VCaP (cell line): ENCODE measurements at regions not wholly inside any gene's neighbourhood (a gene's known extent, or its start where the extent isn't known, plus 50 kb on each side); places are given as distances from the start of the nearest gene placed in this dataset.

Source experiments
- H3K27ac ChIP-seq: fragments of 450-650 bp; 2 replicates; pipeline ENCODE4 v1.5.1; 2017
- CTCF ChIP-seq: fragments of 450-650 bp; conservative IDR thresholded peaks from 2 replicates; pipeline ENCODE4 v1.5.1; 2017; ENCODE audit warnings: mild to moderate bottlenecking, moderate library complexity

GRCh38 chr1:212208978-212209644 is 76.1 kb upstream of the PPP2R5A start:
- no peak for TF ChIP-seq CTCF
- no peak overlapping the region for H3K27ac ChIP-seq

DNA sequence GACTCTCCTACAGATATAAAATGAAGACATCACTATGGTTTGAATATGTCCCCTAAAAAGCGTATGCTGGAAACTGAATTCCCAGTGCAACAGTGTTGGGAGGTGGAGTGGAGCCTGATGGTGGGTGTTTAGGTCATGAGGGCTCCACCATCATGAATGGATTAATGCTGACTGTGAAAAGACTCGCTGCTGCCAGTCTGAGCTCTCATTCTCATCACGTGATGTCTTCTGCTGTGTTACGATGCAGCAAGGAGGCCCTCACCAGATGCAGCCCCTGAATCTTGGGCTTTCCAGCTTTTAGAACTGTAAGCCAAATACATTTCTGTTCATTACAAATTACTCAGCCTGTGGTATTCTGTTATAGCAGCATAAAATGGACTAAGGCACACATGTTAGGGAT is 73.8 kb upstream of the PPP2R5A start:
- no peak for TF ChIP-seq CTCF
- H3K27ac ChIP-seq = no peak overlapping the region

DNA sequence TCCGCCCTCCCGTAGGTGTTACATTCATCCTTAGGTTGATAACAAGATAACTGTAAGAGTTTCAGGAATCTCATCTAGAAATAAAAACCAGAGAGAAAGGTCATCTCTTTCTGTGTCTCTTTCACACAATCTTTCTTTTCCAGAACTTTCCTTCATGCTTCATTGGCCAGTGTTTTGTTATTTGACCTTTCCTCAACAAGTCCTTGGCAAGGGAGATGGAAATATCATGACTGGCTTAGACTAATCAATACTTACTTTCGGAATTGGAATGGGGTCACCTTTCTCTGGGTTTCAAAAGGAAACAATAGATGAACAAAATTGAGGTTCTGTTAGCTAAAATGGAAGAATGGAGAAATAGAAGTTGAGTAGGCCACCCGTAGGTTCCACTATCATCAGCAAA is 72.9 kb upstream of the PPP2R5A start:
- TF ChIP-seq CTCF = no peak
- no peak overlapping the region for H3K27ac ChIP-seq

- H3K27ac ChIP-seq = no peak overlapping the region
Measured at GRCh38 chr1:212212906-212213305, 72.3 kb upstream of the PPP2R5A start.

DNA sequence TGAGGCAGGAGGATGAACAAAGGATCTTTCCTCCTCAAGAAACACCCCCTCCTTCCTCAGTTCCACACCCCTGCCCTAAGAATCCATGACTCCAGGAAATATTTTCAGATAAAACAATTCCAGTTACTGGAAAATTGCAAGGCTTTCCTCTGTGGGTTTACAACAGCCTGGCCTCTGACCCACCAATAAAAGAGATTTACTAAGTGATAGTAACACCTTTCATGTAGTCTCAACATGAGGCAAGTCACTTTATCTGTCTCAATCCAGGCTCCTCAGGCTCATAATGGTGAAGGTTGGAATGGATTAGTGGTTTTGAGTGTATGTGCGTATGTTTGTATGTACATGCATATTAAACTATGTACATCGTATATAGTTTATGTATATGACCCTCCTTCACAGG is 71.4 kb upstream of the PPP2R5A start:
- H3K27ac ChIP-seq = no peak overlapping the region
- TF ChIP-seq CTCF = no peak

More at GRCh38 chr1:212212906-212213305, 72.3 kb upstream of the PPP2R5A start:
- no peak for TF ChIP-seq CTCF

DNA sequence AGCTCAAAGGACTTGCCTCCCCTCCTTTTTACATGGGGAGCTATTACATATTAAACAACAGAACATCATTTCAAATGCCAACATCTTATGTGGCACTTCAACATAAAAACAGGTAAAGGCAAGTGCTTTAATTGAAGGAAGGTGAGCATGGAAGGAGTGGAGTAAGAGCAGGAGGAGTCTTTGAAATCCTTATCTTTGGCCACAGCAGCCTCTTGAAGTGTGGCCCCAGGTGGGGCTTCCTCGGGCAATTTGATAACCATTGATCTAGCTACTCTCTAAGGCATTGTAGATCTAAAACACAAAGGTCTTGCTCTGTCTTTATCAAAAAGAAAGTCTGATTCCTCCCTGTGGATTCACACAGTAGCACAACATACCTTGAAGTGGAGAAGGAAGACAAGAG is 70.9 kb upstream of the PPP2R5A start:
- H3K27ac ChIP-seq = no peak overlapping the region
- TF ChIP-seq CTCF = no peak

DNA sequence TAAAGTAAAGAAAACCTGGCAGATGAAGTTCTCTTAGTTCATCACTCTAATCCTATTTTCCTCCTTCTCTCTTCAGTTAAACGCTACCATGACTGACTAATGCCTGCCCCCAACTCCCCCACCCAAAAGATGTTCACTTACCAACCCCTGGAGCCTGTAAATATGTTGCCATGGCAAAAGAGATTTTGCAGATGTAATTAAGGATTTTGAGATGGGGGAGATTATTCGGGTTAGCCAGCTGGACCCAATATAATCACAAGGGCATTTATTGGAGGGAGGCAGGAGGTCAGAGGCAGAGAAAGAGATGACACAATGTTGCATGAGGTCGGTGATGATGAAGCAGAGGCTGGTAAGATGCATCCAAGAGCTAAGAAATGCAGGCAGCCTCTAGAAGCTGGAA is 69.3 kb upstream of the PPP2R5A start:
- H3K27ac ChIP-seq = no peak overlapping the region
- no peak for TF ChIP-seq CTCF

DNA sequence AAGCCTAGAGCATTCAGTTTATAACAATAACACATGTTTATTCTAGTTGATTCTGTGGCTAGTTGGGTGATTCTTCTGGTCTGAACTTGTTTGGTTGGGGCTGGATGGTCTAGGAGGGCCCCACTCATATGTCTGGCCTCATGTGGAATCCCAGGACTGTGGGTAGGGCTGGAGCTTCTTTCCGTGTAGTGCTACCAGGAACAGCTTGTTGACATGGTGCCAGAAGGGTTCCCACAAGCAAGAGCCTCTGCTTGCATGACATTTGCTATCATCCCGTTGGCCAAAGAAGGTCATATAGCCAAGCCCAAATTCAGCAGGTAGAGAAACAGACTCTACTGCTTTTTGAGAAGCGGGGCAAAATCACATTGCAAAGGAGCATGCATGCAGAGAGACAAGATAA is 67.6 kb upstream of the PPP2R5A start:
- no peak overlapping the region for H3K27ac ChIP-seq
- TF ChIP-seq CTCF = no peak
